IMR-90 (cell line): ENCODE measurements at regions not wholly inside any gene's neighbourhood (a gene's known extent, or its start where the extent isn't known, plus 50 kb on each side); places are given as distances from the start of the nearest gene placed in this dataset.

Experiments
- ATAC-seq: fragments of 200-7000 bp; cut with Tn5 transposase; 2 replicates; pipeline ENCODE4 v1.9.1; 2020; ENCODE audit warnings: low read depth, mild to moderate bottlenecking, moderate library complexity
- BruUV-seq: library from RNA; stranded (reverse); fragments of 400-500 nt; replicated peaks from 2 replicates; lab custom pipeline; 2021; lab: Mats Ljungman, UMichigan
- CTCF ChIA-PET: fragments of 300-600 bp; formaldehyde crosslinking; extraction: SDS; loops from one replicate; lab custom pipeline; 2021; ENCODE audit warnings: antibody characterized with exemption; lab: Yijun Ruan, JAX
- POLR2A ChIA-PET: fragments of 300-600 bp; sonication (Branson Sonifier 250); formaldehyde crosslinking; loops from one replicate; lab custom pipeline; 2022; ENCODE audit warnings: antibody characterized with exemption; ENCODE audit not compliant: unreplicated experiment; lab: Charles Lee
- DNase-seq: peaks from one replicate; pipeline ENCODE4 v3.0.0; 2013
- H2AFZ ChIP-seq: replicated peaks from 2 replicates; pipeline ENCODE3; 2013; ENCODE audit warnings: low read length, mild to moderate bottlenecking; ENCODE audit not compliant: poor library complexity
- H2AK5ac ChIP-seq: 2 replicates; pipeline ENCODE4 v1.6.1; 2013; ENCODE audit warnings: low read depth, low read length, inconsistent platforms
- H2AK9ac ChIP-seq: replicated peaks from 2 replicates; pipeline ENCODE3; 2013; ENCODE audit warnings: mild to moderate bottlenecking, low read depth, low read length, moderate library complexity; ENCODE audit not compliant: poor library complexity
- H2BK120ac ChIP-seq: 2 replicates; pipeline ENCODE4 v1.6.1; 2013; ENCODE audit warnings: low read depth, low read length, inconsistent platforms
- H2BK15ac ChIP-seq: 3 replicates; pipeline ENCODE4 v1.6.1; 2013; ENCODE audit warnings: low read depth, low read length, inconsistent platforms
- H2BK20ac ChIP-seq: 2 replicates; pipeline ENCODE4 v1.6.1; 2013; ENCODE audit warnings: low read depth, mild to moderate bottlenecking, inconsistent platforms, low read length, moderate library complexity
- H2BK5ac ChIP-seq: 2 replicates; pipeline ENCODE4 v1.6.1; 2013; ENCODE audit warnings: mild to moderate bottlenecking, low read depth, low read length, inconsistent platforms; ENCODE audit not compliant: poor library complexity, severe bottlenecking
- H3K14ac ChIP-seq: replicated peaks from 2 replicates; pipeline ENCODE4 v1.6.1; 2013; ENCODE audit warnings: low read depth, low read length, inconsistent platforms
- H3K18ac ChIP-seq: 2 replicates; pipeline ENCODE4 v1.6.1; 2013; ENCODE audit warnings: low read depth, low read length, control low read depth
- H3K23ac ChIP-seq: 2 replicates; pipeline ENCODE4 v1.6.1; 2013; ENCODE audit warnings: low read depth, low read length, inconsistent platforms
- H3K27ac ChIP-seq: 2 replicates; pipeline ENCODE4 v1.5.1; 2013; ENCODE audit warnings: mild to moderate bottlenecking, control low read depth, low read length; ENCODE audit not compliant: insufficient read depth
- H3K27me3 ChIP-seq: 2 replicates; pipeline ENCODE4 v1.6.1; 2013; ENCODE audit warnings: low read length; ENCODE audit not compliant: control insufficient read depth, insufficient read depth
- H3K36me3 ChIP-seq: 2 replicates; pipeline ENCODE4 v1.6.1; 2013; ENCODE audit warnings: low read length, mixed read lengths; ENCODE audit not compliant: control insufficient read depth, insufficient read depth
- H3K4ac ChIP-seq: 2 replicates; pipeline ENCODE4 v1.6.1; 2013; ENCODE audit warnings: low read depth, low read length, inconsistent platforms
- H3K4me1 ChIP-seq: 2 replicates; pipeline ENCODE4 v1.6.1; 2013; ENCODE audit warnings: low read length, mixed read lengths; ENCODE audit not compliant: control insufficient read depth, insufficient read depth
- H3K4me2 ChIP-seq: 2 replicates; pipeline ENCODE4 v1.6.1; 2013; ENCODE audit warnings: low read depth, mild to moderate bottlenecking, control low read depth, low read length, moderate library complexity
- H3K4me3 ChIP-seq: 2 replicates; pipeline ENCODE4 v1.5.1; 2013; ENCODE audit warnings: low read depth, mild to moderate bottlenecking, control low read depth, low read length, moderate library complexity; ENCODE audit not compliant: insufficient read depth
- H3K56ac ChIP-seq: 2 replicates; pipeline ENCODE4 v1.6.1; 2013; ENCODE audit warnings: low read length, inconsistent platforms; ENCODE audit not compliant: insufficient read depth; ENCODE audit errors: extremely low read depth
- H3K79me1 ChIP-seq, 2 experiments: 2 replicates each; pipeline ENCODE4 v1.6.1; 2013; ENCODE audit warnings: low read length in 2 of 2, inconsistent platforms in 1 of 2, low read depth in 1 of 2
- H3K9ac ChIP-seq: 2 replicates; pipeline ENCODE4 v1.6.1; 2013; ENCODE audit warnings: low read depth, low read length, control low read depth
- H3K9me1 ChIP-seq: 2 replicates; pipeline ENCODE4 v1.6.1; 2013; ENCODE audit warnings: low read length, inconsistent platforms; ENCODE audit not compliant: insufficient read depth
- H3K9me3 ChIP-seq: 2 replicates; pipeline ENCODE4 v1.6.1; 2013; ENCODE audit warnings: low read length; ENCODE audit not compliant: control insufficient read depth, insufficient read depth
- H4K20me1 ChIP-seq: 2 replicates; pipeline ENCODE4 v1.6.1; 2013; ENCODE audit warnings: low read length, inconsistent platforms; ENCODE audit not compliant: insufficient read depth
- H4K5ac ChIP-seq: 2 replicates; pipeline ENCODE4 v1.6.1; 2013; ENCODE audit warnings: mild to moderate bottlenecking, low read depth, low read length, control low read depth
- H4K8ac ChIP-seq, 2 experiments: 2 replicates each; pipeline ENCODE4 v1.6.1; 2013; ENCODE audit warnings: low read depth in 2 of 2, low read length in 2 of 2, control low read depth in 1 of 2, inconsistent platforms in 1 of 2
- H4K91ac ChIP-seq: 2 replicates; pipeline ENCODE4 v1.6.1; 2013; ENCODE audit warnings: low read depth, low read length, inconsistent platforms; ENCODE audit not compliant: insufficient read depth
- CHD1 ChIP-seq: IDR thresholded peaks from 2 replicates; pipeline ENCODE4 v1.6.1; 2012; ENCODE audit warnings: low read depth, low read length, improper control_type of control experiment
- FOS ChIP-seq: fragments of 150-350 bp; IDR thresholded peaks from 2 replicates; pipeline ENCODE4 v1.6.1; 2016; ENCODE audit warnings: low read depth, low read length
- MXI1 ChIP-seq: IDR thresholded peaks from 2 replicates; pipeline ENCODE4 v1.6.1; 2012; ENCODE audit warnings: low read depth, mild to moderate bottlenecking, low read length, moderate library complexity, borderline replicate concordance
- NFE2L2 ChIP-seq: fragments of 150-350 bp; IDR thresholded peaks from 2 replicates; pipeline ENCODE4 v1.6.1; 2016; ENCODE audit warnings: low read depth, mild to moderate bottlenecking, low read length
- POLR2A ChIP-seq: IDR thresholded peaks from 2 replicates; pipeline ENCODE4 v1.6.1; 2012; ENCODE audit warnings: mild to moderate bottlenecking, low read depth, low read length
- RFX5 ChIP-seq: IDR thresholded peaks from 2 replicates; pipeline ENCODE4 v1.8.0; 2012; ENCODE audit warnings: low read depth, mild to moderate bottlenecking, low read length, moderate library complexity
- SMC3 ChIP-seq: fragments of 150-350 bp; IDR thresholded peaks from 2 replicates; pipeline ENCODE4 v1.6.1; 2016; ENCODE audit warnings: low read depth, mild to moderate bottlenecking, antibody characterized with exemption, low read length, moderate library complexity
- WGBS, 2 experiments: methylation state at CpG; one replicate each; pipeline versions ENCODE4 v1.1.5 to v1.1.7; 2013; ENCODE audit warnings: missing lambda C conversion rate in 2 of 2; ENCODE audit not compliant: insufficient read length in 1 of 2; ENCODE audit errors: extremely low coverage in 2 of 2; 5-methylcytosine and 5-hydroxymethylcytosine counted together
- dilution Hi-C: fragments of 300-500 bp; cut with HindIII; formaldehyde crosslinking; loops from one replicate; pipeline ENCODE4 v1.14.3; 2018; ENCODE audit warnings: low sequenced_read_pairs; ENCODE audit not compliant: unreplicated experiment
- in situ Hi-C: fragments of 300-500 bp; cut with MboI; formaldehyde crosslinking; loops from 3 replicates; pipeline ENCODE4 v1.14.3; 2019; ENCODE audit warnings: low sequenced_read_pairs, inconsistent platforms, mixed read lengths
- intact Hi-C: fragments of 100-400 bp; cut with micrococcal nuclease; formaldehyde crosslinking; loops from 2 replicates; pipeline ENCODE4 v1.10.0; 2022
- TF ChIP-seq, protein P1 (sequence below): fragments of 150-350 bp; IDR thresholded peaks from 2 replicates; pipeline ENCODE4 v1.6.1; 2017; ENCODE audit warnings: mild to moderate bottlenecking, antibody characterized with exemption, low read length, low read depth
- TF ChIP-seq, protein P2 (sequence below): conservative IDR thresholded peaks from 2 replicates; pipeline ENCODE4 v1.5.1; 2012; ENCODE audit warnings: mild to moderate bottlenecking, low read depth, low read length, improper control_type of control experiment
- TF ChIP-seq, protein P3 (sequence below): fragments of 150-350 bp; IDR thresholded peaks from 2 replicates; pipeline ENCODE4 v1.6.1; 2016; ENCODE audit warnings: low read depth, mild to moderate bottlenecking, low read length, moderate library complexity, borderline replicate concordance

DNA sequence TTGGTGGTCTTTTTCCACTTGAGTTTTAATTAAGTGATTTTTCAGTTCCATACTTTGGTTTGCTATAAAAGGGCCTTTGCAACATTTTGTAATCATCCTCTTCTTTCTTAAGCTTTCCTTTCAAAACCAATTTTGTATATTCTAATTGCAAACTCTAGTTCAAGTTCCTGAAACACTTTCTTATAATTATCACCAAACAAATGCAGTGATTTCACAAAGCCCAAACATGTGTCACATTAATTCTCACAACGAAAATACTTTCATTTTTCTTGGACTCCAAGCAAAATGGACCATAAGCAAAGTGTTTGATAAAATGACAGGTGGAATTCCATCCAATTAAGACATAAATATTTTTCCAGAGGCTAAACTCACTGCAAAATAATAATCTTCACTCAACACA, 188.2 kb upstream of the IRX5 start:
- H3K18ac ChIP-seq: no peak overlapping the region
- H2AK9ac ChIP-seq: no peak overlapping the region
- peaks cover 2% of the 10 kb centered on the region; the same call in 1 of the 2 replicates for H3K9me3 ChIP-seq
- H3K4me1 ChIP-seq: no peaks in the 10 kb centered on the region
- in situ Hi-C loops (no loop called here), intact Hi-C loops (no loop called here), dilution Hi-C loops (no loop called here)
- H2BK20ac ChIP-seq: no peak overlapping the region
- no peak overlapping the region for H3K4me3 ChIP-seq
- H3K27me3 ChIP-seq: no peaks in the 10 kb centered on the region
- CTCF ChIA-PET: no interaction called here
- no peak overlapping the region for H2AK5ac ChIP-seq
- TF ChIP-seq RFX5 (no peak), MXI1 (no peak), CHD1 (no peak), FOS (no peak), NFE2L2 (no peak), SMC3 (no peak), POLR2A (no peak)
- TF ChIP-seq, protein P1, sequence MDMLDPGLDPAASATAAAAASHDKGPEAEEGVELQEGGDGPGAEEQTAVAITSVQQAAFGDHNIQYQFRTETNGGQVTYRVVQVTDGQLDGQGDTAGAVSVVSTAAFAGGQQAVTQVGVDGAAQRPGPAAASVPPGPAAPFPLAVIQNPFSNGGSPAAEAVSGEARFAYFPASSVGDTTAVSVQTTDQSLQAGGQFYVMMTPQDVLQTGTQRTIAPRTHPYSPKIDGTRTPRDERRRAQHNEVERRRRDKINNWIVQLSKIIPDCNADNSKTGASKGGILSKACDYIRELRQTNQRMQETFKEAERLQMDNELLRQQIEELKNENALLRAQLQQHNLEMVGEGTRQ: no peak
- TF ChIP-seq, protein P2, sequence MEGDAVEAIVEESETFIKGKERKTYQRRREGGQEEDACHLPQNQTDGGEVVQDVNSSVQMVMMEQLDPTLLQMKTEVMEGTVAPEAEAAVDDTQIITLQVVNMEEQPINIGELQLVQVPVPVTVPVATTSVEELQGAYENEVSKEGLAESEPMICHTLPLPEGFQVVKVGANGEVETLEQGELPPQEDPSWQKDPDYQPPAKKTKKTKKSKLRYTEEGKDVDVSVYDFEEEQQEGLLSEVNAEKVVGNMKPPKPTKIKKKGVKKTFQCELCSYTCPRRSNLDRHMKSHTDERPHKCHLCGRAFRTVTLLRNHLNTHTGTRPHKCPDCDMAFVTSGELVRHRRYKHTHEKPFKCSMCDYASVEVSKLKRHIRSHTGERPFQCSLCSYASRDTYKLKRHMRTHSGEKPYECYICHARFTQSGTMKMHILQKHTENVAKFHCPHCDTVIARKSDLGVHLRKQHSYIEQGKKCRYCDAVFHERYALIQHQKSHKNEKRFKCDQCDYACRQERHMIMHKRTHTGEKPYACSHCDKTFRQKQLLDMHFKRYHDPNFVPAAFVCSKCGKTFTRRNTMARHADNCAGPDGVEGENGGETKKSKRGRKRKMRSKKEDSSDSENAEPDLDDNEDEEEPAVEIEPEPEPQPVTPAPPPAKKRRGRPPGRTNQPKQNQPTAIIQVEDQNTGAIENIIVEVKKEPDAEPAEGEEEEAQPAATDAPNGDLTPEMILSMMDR: no peak
- TF ChIP-seq, protein P3, sequence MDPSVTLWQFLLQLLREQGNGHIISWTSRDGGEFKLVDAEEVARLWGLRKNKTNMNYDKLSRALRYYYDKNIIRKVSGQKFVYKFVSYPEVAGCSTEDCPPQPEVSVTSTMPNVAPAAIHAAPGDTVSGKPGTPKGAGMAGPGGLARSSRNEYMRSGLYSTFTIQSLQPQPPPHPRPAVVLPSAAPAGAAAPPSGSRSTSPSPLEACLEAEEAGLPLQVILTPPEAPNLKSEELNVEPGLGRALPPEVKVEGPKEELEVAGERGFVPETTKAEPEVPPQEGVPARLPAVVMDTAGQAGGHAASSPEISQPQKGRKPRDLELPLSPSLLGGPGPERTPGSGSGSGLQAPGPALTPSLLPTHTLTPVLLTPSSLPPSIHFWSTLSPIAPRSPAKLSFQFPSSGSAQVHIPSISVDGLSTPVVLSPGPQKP: no peak
- H3K36me3 ChIP-seq: no peaks in the 10 kb centered on the region
- ATAC-seq (no peak), DNase-seq (no peak)
- no peaks in the 10 kb centered on the region for H4K20me1 ChIP-seq
- H3K4ac ChIP-seq: no peak overlapping the region
- no peak overlapping the region for H4K8ac ChIP-seq
- WGBS, 2 experiments: no CpG with 5 or more reads among the region's 1 CpG
- H2BK5ac ChIP-seq: no peak overlapping the region
- no peak overlapping the region for H3K56ac ChIP-seq
- no peaks in the 10 kb centered on the region for H3K79me1 ChIP-seq
- no peaks in the 10 kb centered on the region for H3K9me1 ChIP-seq
- H3K27ac ChIP-seq: no peak overlapping the region
- BruUV-seq: no TSS peak
- no peak overlapping the region for H3K4me2 ChIP-seq
- H3K9ac ChIP-seq: no peak overlapping the region
- H2BK120ac ChIP-seq: no peak overlapping the region
- H2BK15ac ChIP-seq: no peak overlapping the region
- no peak overlapping the region for H4K91ac ChIP-seq
- POLR2A ChIA-PET: no interaction called here
- no peak overlapping the region for H3K23ac ChIP-seq
- H4K5ac ChIP-seq: no peak overlapping the region
- H3K14ac ChIP-seq: no peak overlapping the region
- no peak overlapping the region for H2AFZ ChIP-seq
